ENCODE measurements at regions not wholly inside any gene's neighbourhood (a gene's known extent, or its start where the extent isn't known, plus 50 kb on each side); places are given as distances from the start of the nearest gene placed in this dataset.
"Not testable (repeated sequence)": the region's sequence is repeated elsewhere in the genome, so short reads cannot be mapped to it uniquely, and the experiment has no call there.

DNA sequence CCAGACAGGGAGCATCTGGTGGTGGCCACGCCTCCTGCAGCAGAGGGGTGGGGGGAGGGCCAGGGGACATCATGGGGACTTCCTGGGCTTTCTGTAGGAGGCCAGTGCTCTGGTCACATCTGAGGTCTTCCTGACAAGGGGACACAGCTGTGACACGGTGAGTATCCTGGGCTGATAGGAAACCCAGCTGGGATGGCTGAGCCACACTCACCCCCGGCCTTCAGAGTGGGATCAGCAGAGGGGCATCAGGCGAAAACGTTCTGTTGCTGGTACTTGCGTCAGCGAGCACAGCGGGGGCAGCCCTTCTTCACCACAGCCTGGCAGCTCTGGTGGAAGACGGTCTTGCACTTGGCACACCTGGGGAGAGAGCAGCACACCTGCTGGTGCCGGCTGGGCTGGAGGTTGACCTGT, 122.9 kb upstream of the SMURF2 start:
- DNase-seq (ENCODE audit: low read depth in 1 of 2, low spot score in 1 of 2) = no peak

DNA sequence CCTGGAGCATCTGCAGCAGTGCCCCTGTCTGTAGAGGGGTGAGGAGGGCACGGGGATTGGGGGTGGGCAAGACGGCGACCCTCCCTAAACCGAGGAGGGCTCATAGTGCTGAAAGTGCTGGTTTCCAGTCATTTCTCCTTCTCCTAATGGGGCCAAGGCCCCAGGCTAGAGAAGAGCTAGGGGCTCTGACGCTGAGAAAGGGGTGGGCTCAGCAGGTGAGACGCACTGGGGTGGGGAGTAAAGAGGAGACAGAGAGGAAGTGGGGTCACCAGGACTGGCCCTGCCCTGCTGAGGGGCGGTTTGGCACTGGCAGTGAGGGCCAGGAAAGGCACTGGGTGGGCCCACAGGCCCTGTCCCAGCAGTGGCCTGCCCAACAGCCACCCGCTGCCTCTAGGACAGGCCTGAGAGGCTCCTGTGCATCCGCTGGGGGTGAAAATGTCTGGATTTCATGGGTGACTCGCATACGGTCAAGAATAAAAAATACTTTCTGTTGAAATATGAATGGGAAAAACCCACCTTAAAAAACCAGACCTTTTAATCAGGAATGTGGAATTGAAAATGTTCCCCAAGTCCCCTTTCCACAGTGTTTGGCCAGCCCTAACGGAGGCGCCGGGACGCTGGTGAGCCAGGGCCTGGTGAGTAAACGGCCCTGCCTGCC, 122.4 kb upstream of the SMURF2 start:
- no peak for DNase-seq (ENCODE audit: low read depth in 1 of 2, low spot score in 1 of 2)

- DNase-seq (ENCODE audit: low read depth in 1 of 2, low spot score in 1 of 2) = no peak
Measured at GRCh38 chr17:64783556-64784352, 121.6 kb upstream of the SMURF2 start.

GRCh38 chr17:64783031-64783461, 120.9 kb upstream of the SMURF2 start:
- DNase-seq (ENCODE audit: low read depth in 1 of 2, low spot score in 1 of 2) = no peak

- no peak for DNase-seq (ENCODE audit: low read depth in 1 of 2, low spot score in 1 of 2)
Measured at GRCh38 chr17:64781810-64782555, 119.9 kb upstream of the SMURF2 start.

DNA sequence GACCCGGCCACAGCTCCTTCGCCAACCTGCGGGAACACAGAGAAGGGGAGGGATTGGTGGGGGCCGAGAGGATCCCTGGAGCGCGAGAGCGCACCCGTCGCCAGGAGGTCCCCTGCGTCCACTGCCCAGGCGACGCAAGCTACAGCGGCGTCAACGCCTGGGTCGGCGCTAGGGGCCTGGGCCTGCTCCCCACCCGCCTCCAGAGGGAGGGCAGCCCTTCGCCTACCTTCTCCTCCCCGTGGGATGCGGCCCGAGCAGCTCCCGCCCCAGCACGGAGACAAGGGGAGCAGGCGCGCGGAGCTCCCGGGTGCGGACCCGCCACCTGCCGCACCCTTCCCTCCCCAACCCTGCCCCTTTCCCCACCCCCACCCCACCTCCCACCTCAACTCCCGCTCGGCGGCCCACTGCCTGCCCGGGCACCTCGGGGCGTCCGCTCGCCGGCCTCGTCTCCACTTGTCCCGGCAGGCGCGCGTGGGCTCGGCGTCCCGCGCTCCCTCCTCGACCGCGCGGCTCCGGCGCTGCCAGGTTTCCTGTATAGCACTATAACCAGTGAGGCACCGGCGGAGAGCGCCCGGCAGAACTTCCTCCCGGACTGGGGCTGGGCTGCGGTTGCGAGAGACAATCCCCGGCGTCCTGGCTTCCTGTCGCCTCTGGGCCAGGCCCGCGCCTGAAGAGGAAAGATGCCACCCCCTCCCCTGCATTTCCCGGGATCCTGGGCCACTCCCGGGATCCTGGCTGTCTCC, 119.1 kb upstream of the SMURF2 start:
- DNase-seq (ENCODE audit: low read depth in 1 of 2, low spot score in 1 of 2) = no peak

DNA sequence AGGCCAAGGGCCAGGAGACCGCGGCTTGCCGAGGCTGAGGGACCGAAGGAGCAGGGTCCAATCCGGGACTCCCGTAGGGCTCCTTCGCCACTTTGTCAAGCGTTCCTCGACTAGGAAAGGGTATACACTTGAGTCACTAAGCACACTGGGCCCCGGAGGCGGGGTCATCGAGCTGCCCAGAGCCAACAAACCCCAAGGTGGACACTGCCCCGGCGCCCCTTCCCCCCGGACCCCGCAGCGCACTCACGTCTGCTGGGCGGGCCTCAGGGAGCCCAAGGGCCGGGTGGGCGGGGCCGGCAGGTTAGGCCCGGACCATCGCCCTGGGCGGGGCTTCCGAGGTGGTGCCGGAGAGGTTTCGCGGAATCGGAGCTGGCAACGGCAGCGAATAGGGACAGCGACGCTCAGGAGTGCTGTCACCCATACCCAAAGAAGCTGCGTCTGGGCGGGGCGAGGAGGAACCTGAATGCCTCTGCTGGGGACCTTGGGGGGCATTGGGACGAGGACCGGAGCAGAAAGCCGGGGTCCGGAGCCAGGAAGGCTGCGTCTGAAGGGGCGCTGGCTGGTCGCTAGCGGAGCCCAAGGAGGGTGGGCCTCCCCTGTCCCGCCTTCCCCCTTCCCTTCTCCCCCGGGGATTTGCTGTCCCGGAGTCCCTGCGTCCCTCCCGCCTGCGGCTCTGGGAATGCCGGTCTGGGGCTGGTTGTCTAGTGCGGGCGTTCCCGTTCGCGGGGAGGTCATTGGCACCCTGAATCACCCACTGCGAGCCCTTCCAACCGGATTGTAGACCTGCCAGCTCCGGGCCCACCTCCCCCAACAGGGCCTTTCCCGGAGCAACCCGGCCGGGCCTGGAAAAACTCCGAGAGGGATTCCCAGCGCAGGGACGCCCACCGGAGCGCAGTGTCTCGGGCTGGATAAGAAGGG, 118.2 kb upstream of the SMURF2 start:
- peak; percentile 61 to 62 for DNase-seq (ENCODE audit: low read depth in 1 of 2, low spot score in 1 of 2)

- no peak for DNase-seq (ENCODE audit: low read depth in 1 of 2, low spot score in 1 of 2)
Measured at GRCh38 chr17:64779376-64780095, 117.4 kb upstream of the SMURF2 start.

DNA sequence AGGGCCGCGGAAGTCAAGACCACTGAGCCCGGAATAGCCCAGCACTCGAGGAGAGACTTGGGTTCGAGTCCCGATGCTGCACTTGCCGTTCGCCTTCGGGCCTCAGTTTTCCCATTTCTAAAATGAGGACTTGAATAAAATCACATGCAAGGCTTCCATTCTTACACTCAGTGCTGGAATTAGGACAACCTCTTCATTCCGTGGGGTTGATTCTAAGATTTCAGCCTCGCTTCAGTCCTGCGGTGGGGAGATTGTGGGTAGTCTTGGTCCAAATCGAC, 116.9 kb upstream of the SMURF2 start:
- DNase-seq (ENCODE audit: low read depth in 1 of 2, low spot score in 1 of 2) = not testable (repeated sequence)

GRCh38 chr17:64778240-64779097, 116.4 kb upstream of the SMURF2 start:
- DNase-seq (ENCODE audit: low read depth in 1 of 2, low spot score in 1 of 2) = no peak

DNA sequence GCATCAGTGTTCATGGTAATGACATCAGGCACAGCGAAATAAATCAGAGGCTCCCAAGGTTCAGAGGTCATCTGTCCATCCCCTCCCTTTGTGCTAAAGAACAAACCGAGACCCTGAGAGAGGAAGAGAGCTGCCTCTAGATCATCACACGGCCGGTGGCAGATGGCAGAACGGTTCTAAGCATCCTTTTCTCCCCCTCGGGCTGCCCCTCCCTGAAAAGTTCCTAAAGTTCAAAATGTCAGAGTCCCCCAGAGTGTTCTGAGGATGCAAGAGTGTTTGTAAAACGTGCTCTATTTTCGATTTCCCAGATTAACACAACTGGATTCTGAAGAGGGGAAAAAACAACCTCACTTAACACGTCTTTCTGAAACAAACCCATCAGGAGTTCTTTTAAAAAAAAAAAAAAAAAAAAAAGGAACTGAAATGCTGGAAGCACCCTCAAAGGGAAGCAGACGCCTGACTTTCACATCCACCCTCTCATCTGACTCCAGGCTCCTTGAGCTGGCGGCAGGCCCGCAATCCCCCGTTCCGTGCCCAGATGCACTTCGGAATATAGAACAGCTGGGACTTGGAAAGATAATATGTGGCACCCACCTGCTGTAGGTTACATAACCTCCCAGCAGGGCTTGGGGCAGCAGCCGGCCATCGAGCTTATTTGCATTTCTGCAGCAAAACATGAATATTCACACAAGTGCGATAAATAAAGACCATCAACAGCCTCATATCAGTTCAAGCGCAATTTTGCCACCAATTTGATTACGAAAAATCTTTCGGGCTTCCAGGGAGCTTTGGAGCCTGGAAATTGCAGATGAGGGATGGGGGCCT, 115.5 kb upstream of the SMURF2 start:
- DNase-seq (ENCODE audit: low read depth in 1 of 2, low spot score in 1 of 2) = no peak

DNA sequence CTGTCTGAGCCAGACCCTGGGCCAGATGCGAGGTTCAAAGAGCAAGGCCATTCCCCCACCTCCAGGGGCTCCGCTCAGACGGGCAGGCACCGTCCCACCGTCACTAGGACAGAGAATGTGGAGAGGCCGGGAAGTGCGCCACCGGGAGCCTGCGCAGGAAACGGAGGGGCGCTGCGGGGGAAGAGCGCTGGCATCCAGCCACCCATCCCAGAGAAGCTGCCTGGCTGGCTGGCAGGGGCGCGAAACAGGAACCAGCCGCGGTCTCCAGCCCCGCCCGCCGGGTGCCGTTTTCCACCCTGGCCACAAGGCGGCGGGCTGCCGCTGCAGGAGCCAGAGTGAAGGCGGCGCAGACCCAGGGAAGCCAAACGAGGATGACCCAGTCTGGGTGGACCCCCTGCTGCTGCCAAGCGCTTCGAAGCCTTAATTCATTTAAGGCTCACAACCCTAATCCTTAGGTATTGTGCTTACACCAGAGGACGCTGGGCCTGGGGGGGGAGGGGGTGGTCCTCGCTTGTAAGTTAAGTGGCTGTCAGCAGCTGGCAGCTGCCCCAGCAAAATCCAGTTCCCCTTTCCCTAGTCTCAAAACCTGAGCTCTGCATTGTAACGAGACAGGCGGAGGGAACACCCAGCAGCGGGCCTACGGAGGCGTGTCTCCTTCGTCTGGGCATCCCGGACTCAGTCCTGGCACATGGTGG, 114.8 kb upstream of the SMURF2 start:
- DNase-seq (ENCODE audit: low read depth in 1 of 2, low spot score in 1 of 2) = peak; percentile 46 to 69

DNA sequence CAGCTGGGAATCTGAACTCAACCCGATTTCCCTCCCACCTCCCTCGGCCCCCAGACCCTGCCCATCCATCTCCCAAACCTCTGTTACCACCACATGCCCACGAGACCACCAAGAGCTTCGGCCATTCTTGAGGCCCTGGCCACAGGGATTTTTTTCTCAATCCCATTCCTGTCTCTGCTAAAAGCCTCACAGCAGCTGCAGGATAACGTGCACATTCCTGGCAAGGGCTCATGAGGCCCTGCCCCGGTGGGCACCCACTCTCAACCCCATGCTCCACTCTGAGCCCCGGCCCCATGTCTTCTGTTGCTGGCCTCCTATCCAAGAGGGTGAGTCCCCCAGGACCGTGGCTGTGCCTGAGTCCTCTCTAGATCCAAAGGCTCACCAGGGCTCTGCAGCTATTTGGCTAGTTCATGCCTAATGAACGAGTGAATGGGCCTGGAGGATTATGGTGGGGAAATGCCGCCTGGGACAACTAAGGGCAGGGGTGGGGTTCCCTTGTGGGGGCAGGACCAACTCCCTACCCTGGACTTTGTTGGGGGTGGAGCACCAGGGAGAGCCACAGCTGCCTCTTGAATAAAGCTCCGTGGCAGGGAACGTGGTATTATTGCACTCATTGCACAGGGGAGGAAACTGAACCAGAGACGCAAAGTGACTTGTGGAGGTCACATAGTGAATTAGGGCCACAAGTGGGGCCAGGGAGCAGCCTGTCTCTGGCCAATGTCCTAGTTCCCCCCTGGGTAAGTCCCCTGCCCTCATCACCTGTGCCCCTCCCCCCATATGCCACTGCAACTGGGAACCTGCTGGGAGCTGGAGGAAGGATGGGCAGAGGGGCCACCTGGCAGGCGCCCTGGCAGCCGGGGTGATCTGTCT, 113.8 kb upstream of the SMURF2 start:
- no peak for DNase-seq (ENCODE audit: low read depth in 1 of 2, low spot score in 1 of 2)

DNA sequence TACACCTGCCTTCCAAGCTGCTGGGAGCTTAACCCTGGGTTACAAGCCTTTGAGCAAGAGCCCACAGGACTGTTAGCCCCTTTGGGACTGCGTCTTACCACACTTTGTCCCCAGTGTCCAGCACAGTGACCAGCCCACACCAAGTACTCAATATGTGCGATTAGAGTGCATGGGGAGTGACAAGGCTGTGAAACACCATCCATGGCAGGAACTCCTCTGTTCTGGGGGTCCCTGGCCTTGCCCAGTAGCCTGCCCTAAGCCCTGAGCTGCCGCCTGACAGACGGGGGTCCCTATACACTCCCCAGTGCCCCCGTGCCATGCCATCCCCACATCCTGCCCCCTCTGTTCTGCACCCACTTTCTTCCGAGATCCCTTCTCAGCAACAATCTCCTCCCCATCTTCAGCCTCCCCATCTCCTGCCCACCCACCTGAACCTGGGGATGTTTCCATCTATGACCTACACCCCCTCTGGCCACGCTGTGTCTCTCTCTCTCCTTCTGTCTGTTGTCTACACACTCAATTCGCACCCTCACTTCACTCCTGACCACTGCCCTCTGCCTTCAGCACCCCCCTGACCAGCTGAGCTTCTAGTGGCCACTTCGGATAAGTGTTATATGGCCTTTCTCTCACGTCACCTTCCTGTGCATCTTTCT, 112.9 kb upstream of the SMURF2 start:
- no peak for DNase-seq (ENCODE audit: low read depth in 1 of 2, low spot score in 1 of 2)

GRCh38 chr17:64773836-64774761, 112.0 kb upstream of the SMURF2 start:
- no peak for DNase-seq (ENCODE audit: low read depth in 1 of 2, low spot score in 1 of 2)

Data from stimulated activated CD4-positive, alpha-beta T cell treated with anti-CD3 and anti-CD28 coated beads, Interleukin-15, amount 100 ng/mL, for 1 hour (primary cell).